Keratinocyte (primary cell): ENCODE measurements at regions not wholly inside any gene's neighbourhood (a gene's known extent, or its start where the extent isn't known, plus 50 kb on each side); places are given as distances from the start of the nearest gene placed in this dataset.
"Not testable (repeated sequence)": the region's sequence is repeated elsewhere in the genome, so short reads cannot be mapped to it uniquely, and the experiment has no call there.

Experiments used
- DNase-seq: peaks from one replicate; pipeline ENCODE4 v3.0.0-alpha.2; 2011; ENCODE audit warnings: low read depth, missing footprints, low spot score
- FAIRE-seq: peaks from 2 replicates; lab custom pipeline; 2011; peaks lifted over from hg19 to GRCh38; lab: Jason Lieb, UNC
- H2AFZ ChIP-seq: 2 replicates; pipeline ENCODE4 v1.6.0; 2012; ENCODE audit warnings: low read length, control low read depth, inconsistent platforms; ENCODE audit not compliant: control insufficient read depth
- H3K27ac ChIP-seq: 2 replicates; pipeline ENCODE4 v1.5.1; 2011; ENCODE audit warnings: low read length; ENCODE audit not compliant: control insufficient read depth, insufficient read depth
- H3K27me3 ChIP-seq: 3 replicates; pipeline ENCODE4 v1.6.0; 2011; ENCODE audit warnings: low read length; ENCODE audit not compliant: control insufficient read depth, insufficient read depth; ENCODE audit errors: extremely low read depth
- H3K36me3 ChIP-seq, 2 experiments: 2 replicates in 1 of 2; 3 replicates in 1 of 2; pipeline ENCODE4 v1.5.1; 2011; ENCODE audit warnings: low read length in 2 of 2, mild to moderate bottlenecking in 1 of 2; ENCODE audit not compliant: control insufficient read depth in 2 of 2, insufficient read depth in 2 of 2; ENCODE audit errors: extremely low read depth in 1 of 2
- H3K4me1 ChIP-seq: 3 replicates; pipeline ENCODE4 v1.5.1; 2011; ENCODE audit warnings: low read length; ENCODE audit not compliant: control insufficient read depth, insufficient read depth; ENCODE audit errors: extremely low read depth
- H3K4me2 ChIP-seq: 3 replicates; pipeline ENCODE4 v1.6.0; 2011; ENCODE audit warnings: low read depth, low read length; ENCODE audit not compliant: control insufficient read depth, insufficient read depth; ENCODE audit errors: extremely low read depth
- H3K4me3 ChIP-seq, 3 experiments: fragments of 200-600 bp in 1 of 3; sonication (generic) in 1 of 3; 2 replicates in 2 of 3; 3 replicates in 1 of 3; pipeline ENCODE4 v1.5.1; 2011 to 2016; ENCODE audit warnings: low read length in 3 of 3, mild to moderate bottlenecking in 3 of 3, control low read depth in 2 of 3, inconsistent platforms in 1 of 3, low read depth in 1 of 3, mixed read lengths in 1 of 3, mixed run types in 1 of 3, moderate library complexity in 1 of 3; ENCODE audit not compliant: control insufficient read depth in 2 of 3, insufficient read depth in 2 of 3; ENCODE audit errors: extremely low read depth in 1 of 3
- H3K79me2 ChIP-seq: 2 replicates; pipeline ENCODE4 v1.6.0; 2012; ENCODE audit warnings: low read length; ENCODE audit not compliant: control insufficient read depth, insufficient read depth
- H3K9ac ChIP-seq: 3 replicates; pipeline ENCODE4 v1.6.0; 2011; ENCODE audit warnings: low read length; ENCODE audit not compliant: control insufficient read depth, insufficient read depth; ENCODE audit errors: extremely low read depth
- H3K9me1 ChIP-seq: 3 replicates; pipeline ENCODE4 v1.6.0; 2011; ENCODE audit warnings: low read length; ENCODE audit not compliant: control insufficient read depth, insufficient read depth; ENCODE audit errors: extremely low read depth
- H3K9me3 ChIP-seq: 2 replicates; pipeline ENCODE4 v1.5.1; 2012; ENCODE audit warnings: low read depth, low read length; ENCODE audit not compliant: control insufficient read depth
- H4K20me1 ChIP-seq: 3 replicates; pipeline ENCODE4 v1.6.0; 2011; ENCODE audit warnings: low read length; ENCODE audit not compliant: control insufficient read depth, insufficient read depth; ENCODE audit errors: extremely low read depth
- EZH2 ChIP-seq: IDR thresholded peaks from one replicate; pipeline ENCODE4 v1.6.1; 2012; ENCODE audit warnings: inconsistent platforms, mild to moderate bottlenecking, low read length, moderate library complexity
- dilution Hi-C: fragments of 300-500 bp; cut with MboI; formaldehyde crosslinking; loops from one replicate; pipeline ENCODE4 v1.7.0; 2020; ENCODE audit warnings: low sequenced_read_pairs; ENCODE audit not compliant: extremely low pct_ligation_motif_present
- TF ChIP-seq, protein P1 (sequence below), 3 experiments: IDR thresholded peaks in 1 of 3; conservative IDR thresholded peaks in 1 of 3; optimal IDR thresholded peaks in 1 of 3; 2 replicates in 2 of 3; 3 replicates in 1 of 3; pipeline versions ENCODE3 to v1.5.1; 2011; ENCODE audit warnings: low read length in 3 of 3, mild to moderate bottlenecking in 3 of 3, moderate library complexity in 2 of 3, control low read depth in 1 of 3, inconsistent platforms in 1 of 3; ENCODE audit not compliant: insufficient read depth in 2 of 3; ENCODE audit errors: extremely low read depth in 1 of 3

DNA sequence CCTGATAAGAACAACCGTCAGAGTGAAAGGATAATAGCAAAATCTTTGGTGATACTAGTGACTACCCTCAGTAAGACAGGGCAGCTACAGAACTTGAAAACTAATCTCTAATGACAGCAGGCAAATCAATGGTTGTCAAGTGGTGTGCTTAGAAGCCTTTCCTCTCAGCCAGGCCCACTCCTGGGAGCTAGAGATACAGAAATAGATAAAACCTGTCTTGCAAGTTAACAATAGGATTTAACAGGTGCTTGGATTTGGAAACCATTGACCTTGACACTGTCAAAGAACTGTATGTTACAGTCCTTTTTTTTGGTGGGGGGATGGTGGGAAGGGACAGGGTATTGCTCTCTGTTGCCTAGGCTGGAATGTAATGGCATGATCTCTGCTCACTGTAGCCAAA lies 118.6 kb downstream of the BASP1 start:
- no peaks in the 10 kb centered on the region for H3K9me1 ChIP-seq
- DNase-seq (no peak), FAIRE-seq (no peak)
- no peak overlapping the region for H3K27ac ChIP-seq
- H3K9me3 ChIP-seq, result no peaks in the 10 kb centered on the region
- H3K4me3 ChIP-seq, result no peak overlapping the region
- TF ChIP-seq, protein P1, sequence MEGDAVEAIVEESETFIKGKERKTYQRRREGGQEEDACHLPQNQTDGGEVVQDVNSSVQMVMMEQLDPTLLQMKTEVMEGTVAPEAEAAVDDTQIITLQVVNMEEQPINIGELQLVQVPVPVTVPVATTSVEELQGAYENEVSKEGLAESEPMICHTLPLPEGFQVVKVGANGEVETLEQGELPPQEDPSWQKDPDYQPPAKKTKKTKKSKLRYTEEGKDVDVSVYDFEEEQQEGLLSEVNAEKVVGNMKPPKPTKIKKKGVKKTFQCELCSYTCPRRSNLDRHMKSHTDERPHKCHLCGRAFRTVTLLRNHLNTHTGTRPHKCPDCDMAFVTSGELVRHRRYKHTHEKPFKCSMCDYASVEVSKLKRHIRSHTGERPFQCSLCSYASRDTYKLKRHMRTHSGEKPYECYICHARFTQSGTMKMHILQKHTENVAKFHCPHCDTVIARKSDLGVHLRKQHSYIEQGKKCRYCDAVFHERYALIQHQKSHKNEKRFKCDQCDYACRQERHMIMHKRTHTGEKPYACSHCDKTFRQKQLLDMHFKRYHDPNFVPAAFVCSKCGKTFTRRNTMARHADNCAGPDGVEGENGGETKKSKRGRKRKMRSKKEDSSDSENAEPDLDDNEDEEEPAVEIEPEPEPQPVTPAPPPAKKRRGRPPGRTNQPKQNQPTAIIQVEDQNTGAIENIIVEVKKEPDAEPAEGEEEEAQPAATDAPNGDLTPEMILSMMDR (optimal IDR thresholded peaks at IDR 0.05 in 1 of 3, IDR thresholded peaks at IDR 0.05 in 1 of 3, conservative IDR thresholded peaks at IDR 0.05 in 1 of 3; ENCODE audit: extremely low read depth in 1 of 3, insufficient read depth in 2 of 3, low read length in 3 of 3), result no peak
- TF ChIP-seq EZH2, result no peak
- H3K79me2 ChIP-seq, result no peaks in the 10 kb centered on the region
- H3K9ac ChIP-seq, result no peak overlapping the region
- H2AFZ ChIP-seq, result no peak overlapping the region
- H4K20me1 ChIP-seq, result no peaks in the 10 kb centered on the region
- no peaks in the 10 kb centered on the region for H3K36me3 ChIP-seq
- no peaks in the 10 kb centered on the region for H3K4me1 ChIP-seq
- no peak overlapping the region for H3K4me2 ChIP-seq
- no peaks in the 10 kb centered on the region for H3K27me3 ChIP-seq
- dilution Hi-C loops, result no loop called here

DNA sequence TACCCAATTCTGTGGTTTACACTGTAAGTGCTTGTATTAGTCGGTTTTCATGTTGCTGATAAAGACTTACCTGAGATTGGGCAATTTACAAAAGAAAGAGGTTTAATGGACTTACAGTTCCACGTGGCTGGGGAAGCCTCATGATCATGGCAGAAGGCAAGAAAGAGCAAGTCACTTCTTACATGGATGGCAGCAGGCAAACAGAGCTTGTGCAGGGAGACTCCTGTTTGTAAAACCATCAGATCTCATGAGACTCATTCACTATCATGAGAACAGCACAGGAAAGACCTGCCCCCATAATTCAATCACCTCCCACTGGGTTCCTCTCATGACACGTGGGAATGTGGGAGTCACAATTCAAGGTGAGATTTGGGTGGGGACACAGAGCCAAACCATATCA lies 119.3 kb downstream of the BASP1 start:
- FAIRE-seq, result not testable (repeated sequence)

DNA sequence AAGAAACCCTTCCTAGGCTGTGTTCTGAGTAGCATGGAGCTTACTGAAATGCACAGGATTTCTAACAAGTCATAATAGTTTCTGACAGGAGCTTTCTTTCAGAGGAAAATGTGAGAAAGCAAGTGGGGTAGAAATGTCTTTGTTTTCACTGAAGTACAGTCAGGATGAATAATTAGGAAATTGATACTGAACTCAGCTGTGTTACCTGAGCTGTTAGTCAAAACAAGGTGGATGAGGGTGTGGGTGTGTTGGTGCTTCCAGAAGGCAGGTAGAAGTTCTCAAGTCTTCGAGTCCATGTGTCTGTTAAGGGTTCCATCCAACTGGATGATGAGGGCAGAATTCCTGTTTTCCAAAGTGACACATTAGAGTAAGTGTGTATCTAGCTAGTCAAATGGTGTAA lies 122.4 kb downstream of the BASP1 start:
- no peaks in the 10 kb centered on the region for H3K9me3 ChIP-seq
- H2AFZ ChIP-seq, result no peak overlapping the region
- DNase-seq (no peak), FAIRE-seq (no peak)
- dilution Hi-C loops, result no loop called here
- TF ChIP-seq, protein P1 (optimal IDR thresholded peaks at IDR 0.05 in 1 of 3, IDR thresholded peaks at IDR 0.05 in 1 of 3, conservative IDR thresholded peaks at IDR 0.05 in 1 of 3; ENCODE audit: extremely low read depth in 1 of 3, insufficient read depth in 2 of 3, low read length in 3 of 3), result no peak
- TF ChIP-seq EZH2, result no peak
- no peak overlapping the region for H3K9ac ChIP-seq
- no peak overlapping the region for H3K27ac ChIP-seq
- no peaks in the 10 kb centered on the region for H3K9me1 ChIP-seq
- H4K20me1 ChIP-seq, result no peaks in the 10 kb centered on the region
- H3K4me3 ChIP-seq, result no peak overlapping the region
- H3K4me1 ChIP-seq, result peaks cover 6% of the 10 kb centered on the region
- no peaks in the 10 kb centered on the region for H3K27me3 ChIP-seq
- no peaks in the 10 kb centered on the region for H3K79me2 ChIP-seq
- H3K4me2 ChIP-seq, result no peak overlapping the region
- H3K36me3 ChIP-seq, result no peaks in the 10 kb centered on the region

More for the DNA sequence above, 119.3 kb downstream of the BASP1 start:
- H3K4me3 ChIP-seq, H3K36me3 ChIP-seq, H3K9me3 ChIP-seq, H4K20me1 ChIP-seq, H3K27me3 ChIP-seq, DNase-seq, H3K9me1 ChIP-seq, H3K9ac ChIP-seq, H3K79me2 ChIP-seq, dilution Hi-C loops, H3K27ac ChIP-seq, H3K4me1 ChIP-seq, H2AFZ ChIP-seq, H3K4me2 ChIP-seq: not testable (repeated sequence)
